ENCODE measurements at regions not wholly inside any gene's neighbourhood (a gene's known extent, or its start where the extent isn't known, plus 50 kb on each side); places are given as distances from the start of the nearest gene placed in this dataset.
A peak's percentile ranks its signal among the peaks of the same experiment; 100 is the strongest.

- TF ChIP-seq EZH2 (IDR thresholded peaks at IDR 0.05; ENCODE audit: borderline replicate concordance, low read depth, low read length, severe bottlenecking): no peak
- TF ChIP-seq, protein P1, sequence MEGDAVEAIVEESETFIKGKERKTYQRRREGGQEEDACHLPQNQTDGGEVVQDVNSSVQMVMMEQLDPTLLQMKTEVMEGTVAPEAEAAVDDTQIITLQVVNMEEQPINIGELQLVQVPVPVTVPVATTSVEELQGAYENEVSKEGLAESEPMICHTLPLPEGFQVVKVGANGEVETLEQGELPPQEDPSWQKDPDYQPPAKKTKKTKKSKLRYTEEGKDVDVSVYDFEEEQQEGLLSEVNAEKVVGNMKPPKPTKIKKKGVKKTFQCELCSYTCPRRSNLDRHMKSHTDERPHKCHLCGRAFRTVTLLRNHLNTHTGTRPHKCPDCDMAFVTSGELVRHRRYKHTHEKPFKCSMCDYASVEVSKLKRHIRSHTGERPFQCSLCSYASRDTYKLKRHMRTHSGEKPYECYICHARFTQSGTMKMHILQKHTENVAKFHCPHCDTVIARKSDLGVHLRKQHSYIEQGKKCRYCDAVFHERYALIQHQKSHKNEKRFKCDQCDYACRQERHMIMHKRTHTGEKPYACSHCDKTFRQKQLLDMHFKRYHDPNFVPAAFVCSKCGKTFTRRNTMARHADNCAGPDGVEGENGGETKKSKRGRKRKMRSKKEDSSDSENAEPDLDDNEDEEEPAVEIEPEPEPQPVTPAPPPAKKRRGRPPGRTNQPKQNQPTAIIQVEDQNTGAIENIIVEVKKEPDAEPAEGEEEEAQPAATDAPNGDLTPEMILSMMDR (IDR thresholded peaks at IDR 0.05; ENCODE audit: borderline replicate concordance, extremely low read depth, low read length, poor library complexity, severe bottlenecking): no peak
Measured at GRCh38 chr15:69804786-69805185, 292.9 kb downstream of the TLE3 start.

GRCh38 chr15:69805248-69805953 lies 292.3 kb downstream of the TLE3 start:
- Histone ChIP-seq H3K9ac (ENCODE audit: low read depth, low read length) (no peak overlapping the region), H3K27ac (ENCODE audit: low read length) (no peak overlapping the region), H2AFZ (ENCODE audit: low read depth, low read length) (no peak overlapping the region), H3K9me3 (ENCODE audit: insufficient read depth, low read length, severe bottlenecking) (no peaks in the 10 kb centered on the region), H4K20me1 (ENCODE audit: insufficient read depth, low read length) (no peaks in the 10 kb centered on the region; the same call in 1 of the 2 replicates), H3K36me3 (ENCODE audit: insufficient read depth, low read length) (no peaks in the 10 kb centered on the region), H3K79me2 (ENCODE audit: insufficient read depth, low read length) (no peaks in the 10 kb centered on the region), H3K4me3 (ENCODE audit: low read depth in 1 of 2, low read length in 2 of 2) (no peak overlapping the region), H3K4me1 (ENCODE audit: insufficient read depth, low read length) (peaks cover 17% of the 10 kb centered on the region), H3K27me3 (ENCODE audit: insufficient read depth, low read length, poor library complexity) (no peaks in the 10 kb centered on the region), H3K4me2 (ENCODE audit: insufficient read depth, low read length) (no peak overlapping the region)
- TF ChIP-seq, protein P1 (IDR thresholded peaks at IDR 0.05; ENCODE audit: borderline replicate concordance, extremely low read depth, low read length, poor library complexity, severe bottlenecking): no peak
- no peak for TF ChIP-seq EZH2 (IDR thresholded peaks at IDR 0.05; ENCODE audit: borderline replicate concordance, low read depth, low read length, severe bottlenecking)
- DNase-seq (no peak), ATAC-seq (ENCODE audit: insufficient read depth, low read depth) (no peak)

More at GRCh38 chr15:69804786-69805185, 292.9 kb downstream of the TLE3 start:
- ATAC-seq (ENCODE audit: insufficient read depth, low read depth) (no peak), DNase-seq (no peak)
- Histone ChIP-seq H3K27me3 (ENCODE audit: insufficient read depth, low read length, poor library complexity) (peaks cover 3% of the 10 kb centered on the region), H3K9ac (ENCODE audit: low read depth, low read length) (no peak overlapping the region), H3K9me3 (ENCODE audit: insufficient read depth, low read length, severe bottlenecking) (no peaks in the 10 kb centered on the region), H3K4me3 (ENCODE audit: low read depth in 1 of 2, low read length in 2 of 2) (no peak overlapping the region), H3K27ac (ENCODE audit: low read length) (no peak overlapping the region), H3K4me1 (ENCODE audit: insufficient read depth, low read length) (peaks cover 17% of the 10 kb centered on the region), H3K4me2 (ENCODE audit: insufficient read depth, low read length) (no peak overlapping the region), H3K36me3 (ENCODE audit: insufficient read depth, low read length) (no peaks in the 10 kb centered on the region), H4K20me1 (ENCODE audit: insufficient read depth, low read length) (no peaks in the 10 kb centered on the region; the same call in 1 of the 2 replicates), H3K79me2 (ENCODE audit: insufficient read depth, low read length) (no peaks in the 10 kb centered on the region), H2AFZ (ENCODE audit: low read depth, low read length) (no peak overlapping the region)

DNA sequence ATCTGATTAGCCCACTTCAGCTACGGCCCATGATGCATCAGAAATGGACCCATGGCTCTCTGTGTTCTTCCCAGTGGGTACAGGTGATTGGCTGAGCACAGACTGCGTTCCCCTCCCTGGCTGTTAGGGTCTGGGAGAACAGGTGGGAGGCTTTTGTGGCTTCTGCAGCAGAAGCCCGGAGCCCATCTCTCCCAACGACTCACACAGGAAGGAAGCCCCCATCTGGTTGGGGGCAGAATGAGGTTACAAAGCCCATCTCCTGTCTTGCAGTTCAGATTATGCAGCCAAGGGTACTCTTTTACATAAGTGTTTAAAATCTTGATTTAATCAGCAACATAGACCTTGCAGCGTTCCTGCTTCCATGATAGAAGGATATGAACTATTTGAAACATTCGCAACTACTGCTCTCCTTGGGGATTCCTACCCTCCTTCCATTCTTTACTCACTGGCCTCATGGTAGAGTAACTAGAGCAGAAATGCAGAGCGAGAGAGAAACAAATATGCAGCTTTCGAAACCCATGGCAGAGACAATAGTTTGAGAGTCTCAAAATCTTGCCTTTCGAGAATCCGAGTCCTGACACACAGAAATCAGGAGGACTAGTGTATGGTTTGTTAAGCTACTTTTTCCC lies 291.3 kb downstream of the TLE3 start:
- no peaks in the 10 kb centered on the region for H3K36me3 ChIP-seq (ENCODE audit: insufficient read depth, low read length)
- H3K79me2 ChIP-seq (ENCODE audit: insufficient read depth, low read length): no peaks in the 10 kb centered on the region
- no peak overlapping the region for H2AFZ ChIP-seq (ENCODE audit: low read depth, low read length)
- DNase-seq (peak; percentile 75), ATAC-seq (ENCODE audit: insufficient read depth, low read depth) (peak; percentile 96)
- H3K4me1 ChIP-seq (ENCODE audit: insufficient read depth, low read length): peaks cover 17% of the 10 kb centered on the region
- no peaks in the 10 kb centered on the region for H3K27me3 ChIP-seq (ENCODE audit: insufficient read depth, low read length, poor library complexity)
- no peaks in the 10 kb centered on the region for H3K9me3 ChIP-seq (ENCODE audit: insufficient read depth, low read length, severe bottlenecking)
- no peak overlapping the region for H3K27ac ChIP-seq (ENCODE audit: low read length)
- no peak for TF ChIP-seq EZH2 (IDR thresholded peaks at IDR 0.05; ENCODE audit: borderline replicate concordance, low read depth, low read length, severe bottlenecking)
- TF ChIP-seq, protein P1 (IDR thresholded peaks at IDR 0.05; ENCODE audit: borderline replicate concordance, extremely low read depth, low read length, poor library complexity, severe bottlenecking): peak; percentile 53
- H3K4me3 ChIP-seq (ENCODE audit: low read depth in 1 of 2, low read length in 2 of 2): no peak overlapping the region
- no peak overlapping the region for H3K9ac ChIP-seq (ENCODE audit: low read depth, low read length)
- H3K4me2 ChIP-seq (ENCODE audit: insufficient read depth, low read length): peak overlapping the region; percentile 22; the same call in 1 of the 2 replicates
- no peaks in the 10 kb centered on the region; the same call in 1 of the 2 replicates for H4K20me1 ChIP-seq (ENCODE audit: insufficient read depth, low read length)
